Nephron progenitor cell (in vitro differentiated cells): ENCODE measurements at regions not wholly inside any gene's neighbourhood (a gene's known extent, or its start where the extent isn't known, plus 50 kb on each side); places are given as distances from the start of the nearest gene placed in this dataset.
"Not testable (repeated sequence)": the region's sequence is repeated elsewhere in the genome, so short reads cannot be mapped to it uniquely, and the experiment has no call there.

Source experiments
- DNase-seq: peaks from one replicate; pipeline ENCODE4 v3.0.0; 2021
- H3K27ac Mint-ChIP-seq: 2 replicates; pipeline ENCODE4 v1.8.0; 2021; ENCODE audit warnings: mild to moderate bottlenecking, moderate library complexity, mixed read lengths
- H3K27me3 Mint-ChIP-seq: 2 replicates; pipeline ENCODE4 v1.8.0; 2021; ENCODE audit warnings: mild to moderate bottlenecking, low read depth, mixed read lengths; ENCODE audit not compliant: poor library complexity
- H3K36me3 Mint-ChIP-seq: 2 replicates; pipeline ENCODE4 v1.8.0; 2021; ENCODE audit warnings: low read depth, mixed read lengths
- H3K4me1 Mint-ChIP-seq: 2 replicates; pipeline ENCODE4 v1.8.0; 2021; ENCODE audit warnings: mixed read lengths
- H3K4me3 Mint-ChIP-seq: 2 replicates; pipeline ENCODE4 v1.8.0; 2021; ENCODE audit warnings: mild to moderate bottlenecking, moderate library complexity, mixed read lengths
- H3K9me3 Mint-ChIP-seq: 2 replicates; pipeline ENCODE4 v1.8.0; 2021; ENCODE audit warnings: mild to moderate bottlenecking, moderate library complexity, mixed read lengths
- CTCF ChIP-seq: fragments of 200-600 bp; sonication (generic); IDR thresholded peaks from 2 replicates; pipeline ENCODE4 v1.5.0; 2021; ENCODE audit warnings: antibody characterized with exemption

- Mint-ChIP-seq H3K4me3 (no peak overlapping the region), H3K27me3 (peaks cover 7% of the 10 kb centered on the region), H3K9me3 (peaks cover 12% of the 10 kb centered on the region), H3K36me3 (no peaks in the 10 kb centered on the region), H3K4me1 (no peaks in the 10 kb centered on the region), H3K27ac (no peak overlapping the region)
- no peak for DNase-seq
- no peak for TF ChIP-seq CTCF
These were observed 119.1 kb downstream of the DNAAF6 start for GRCh38 chrX:107325467-107325866.

- TF ChIP-seq CTCF = no peak
- H3K4me1 Mint-ChIP-seq = no peaks in the 10 kb centered on the region
- H3K27ac Mint-ChIP-seq = no peak overlapping the region
- no peak for DNase-seq
- no peaks in the 10 kb centered on the region for H3K36me3 Mint-ChIP-seq
- no peak overlapping the region for H3K4me3 Mint-ChIP-seq
- peaks cover 30% of the 10 kb centered on the region for H3K9me3 Mint-ChIP-seq
- peaks cover 2% of the 10 kb centered on the region for H3K27me3 Mint-ChIP-seq
These were observed 101.4 kb upstream of the FRMPD3 start for GRCh38 chrX:107348051-107348450.

- Mint-ChIP-seq H3K27ac (no peak overlapping the region), H3K4me1 (no peaks in the 10 kb centered on the region), H3K9me3 (peaks cover 34% of the 10 kb centered on the region), H3K27me3 (peaks cover 6% of the 10 kb centered on the region), H3K4me3 (no peak overlapping the region), H3K36me3 (no peaks in the 10 kb centered on the region)
- no peak for TF ChIP-seq CTCF
- DNase-seq = no peak
These were observed 100.5 kb upstream of the FRMPD3 start for GRCh38 chrX:107348990-107349389.

GRCh38 chrX:107355533-107355932 is 93.9 kb upstream of the FRMPD3 start:
- TF ChIP-seq CTCF = no peak
- Mint-ChIP-seq H3K36me3 (no peaks in the 10 kb centered on the region), H3K27ac (no peak overlapping the region), H3K4me3 (no peak overlapping the region), H3K27me3 (peaks cover 9% of the 10 kb centered on the region), H3K9me3 (peaks cover 29% of the 10 kb centered on the region), H3K4me1 (no peaks in the 10 kb centered on the region)
- DNase-seq = no peak

GRCh38 chrX:107360788-107361360 is 88.6 kb upstream of the FRMPD3 start:
- Mint-ChIP-seq H3K4me3 (no peak overlapping the region), H3K27me3 (peaks cover 5% of the 10 kb centered on the region), H3K9me3 (peaks cover 34% of the 10 kb centered on the region), H3K36me3 (no peaks in the 10 kb centered on the region), H3K4me1 (no peaks in the 10 kb centered on the region), H3K27ac (no peak overlapping the region)
- no peak for TF ChIP-seq CTCF
- DNase-seq = no peak

GRCh38 chrX:107370185-107370584 is 79.3 kb upstream of the FRMPD3 start:
- not testable (repeated sequence) for H3K27me3 Mint-ChIP-seq, H3K36me3 Mint-ChIP-seq, DNase-seq, H3K27ac Mint-ChIP-seq, H3K4me3 Mint-ChIP-seq, H3K4me1 Mint-ChIP-seq
- peaks cover 16% of the 10 kb centered on the region for H3K9me3 Mint-ChIP-seq
